Inferior parietal cortex (tissue), 1 donor: ENCODE measurements at regions not wholly inside any gene's neighbourhood (a gene's known extent, or its start where the extent isn't known, plus 50 kb on each side); places are given as distances from the start of the nearest gene placed in this dataset.

ENCODE experiments used
- DNase-seq: peaks from one replicate; pipeline ENCODE4 v3.0.0-alpha.2; 2016; ENCODE audit errors: extremely low spot score

GRCh38 chr1:68551459-68551858, 54.6 kb upstream of the DEPDC1 start:
- no peak for DNase-seq

DNA sequence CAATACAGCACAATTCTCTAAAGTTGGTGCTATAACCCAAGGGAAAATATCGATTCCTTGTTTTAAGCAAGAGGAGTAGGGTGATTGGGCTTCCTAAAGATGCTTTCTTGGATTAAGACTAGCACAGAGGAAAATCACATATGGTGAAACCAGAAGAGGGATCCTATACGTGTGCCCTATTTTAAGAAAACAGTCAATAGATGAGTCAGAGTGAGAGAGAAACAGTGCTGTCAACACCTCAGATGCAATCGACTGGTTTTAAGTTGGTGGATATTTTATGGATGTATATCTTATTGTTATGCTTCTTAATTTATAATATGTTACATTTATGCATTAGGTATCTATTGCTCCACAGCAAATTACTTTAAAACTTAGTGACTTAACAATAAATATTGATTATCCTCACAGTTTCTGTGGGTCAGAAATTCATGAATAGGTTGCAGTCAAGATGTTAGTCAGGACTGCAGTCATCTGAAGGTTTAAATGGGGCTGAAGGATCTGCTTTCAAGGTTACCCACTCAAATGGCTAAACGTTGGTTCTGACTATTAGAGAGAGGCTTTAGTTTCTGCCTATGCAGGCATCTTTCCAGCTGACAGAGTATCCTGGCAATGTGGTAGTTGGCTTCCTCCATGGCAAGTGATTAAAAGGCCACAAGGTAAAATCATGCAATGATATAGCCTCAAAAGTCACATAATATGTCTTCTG, 61.6 kb upstream of the DEPDC1 start:
- DNase-seq = no peak

DNA sequence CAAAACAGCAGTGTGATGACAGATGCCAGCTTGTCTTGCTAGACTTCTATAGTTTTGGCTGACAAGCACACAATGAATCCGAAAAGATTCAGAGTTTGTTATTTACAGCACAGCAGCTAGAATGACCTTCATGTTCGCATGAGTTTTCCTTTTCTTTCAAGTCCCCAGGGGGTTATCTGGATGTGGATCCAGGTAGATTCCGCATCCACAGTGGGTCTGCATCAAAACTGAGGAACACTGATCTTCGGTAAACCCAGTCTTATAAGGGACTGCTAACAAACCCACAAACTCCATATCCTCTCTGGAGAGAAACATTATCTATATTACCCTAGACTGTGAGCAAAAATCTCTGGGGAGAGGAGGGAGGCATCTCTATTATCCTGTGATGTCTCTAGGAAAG, 69.0 kb upstream of the DEPDC1 start:
- no peak for DNase-seq

DNA sequence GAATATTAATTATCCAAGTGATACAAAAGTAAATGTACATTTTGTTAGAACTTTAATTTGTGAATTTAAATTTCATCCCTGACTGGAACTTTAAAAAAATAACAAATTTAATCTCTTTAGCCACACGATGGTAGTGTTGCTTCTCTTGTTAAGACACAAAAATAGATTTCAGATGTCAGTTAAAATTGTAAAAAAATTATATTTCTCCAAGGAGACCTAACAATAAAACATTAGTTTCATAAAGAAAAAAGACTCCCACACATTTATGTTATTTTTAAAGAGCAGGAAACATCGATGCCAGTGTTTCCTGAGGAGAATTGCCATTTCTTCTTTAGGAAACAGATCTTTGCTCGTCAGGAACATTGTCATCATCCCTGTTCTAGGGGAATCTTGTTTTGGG, 74.0 kb upstream of the DEPDC1 start:
- DNase-seq = peak; percentile 53

- DNase-seq = peak; percentile 42
Measured at GRCh38 chr1:68571454-68572235, 74.8 kb upstream of the DEPDC1 start.

- DNase-seq = peak; percentile 36
Measured at GRCh38 chr1:68585351-68585750, 88.5 kb upstream of the DEPDC1 start.

- DNase-seq = no peak
Measured at GRCh38 chr1:68586766-68587165, 89.9 kb upstream of the DEPDC1 start.

GRCh38 chr1:68588304-68588703, 91.4 kb upstream of the DEPDC1 start:
- no peak for DNase-seq

DNA sequence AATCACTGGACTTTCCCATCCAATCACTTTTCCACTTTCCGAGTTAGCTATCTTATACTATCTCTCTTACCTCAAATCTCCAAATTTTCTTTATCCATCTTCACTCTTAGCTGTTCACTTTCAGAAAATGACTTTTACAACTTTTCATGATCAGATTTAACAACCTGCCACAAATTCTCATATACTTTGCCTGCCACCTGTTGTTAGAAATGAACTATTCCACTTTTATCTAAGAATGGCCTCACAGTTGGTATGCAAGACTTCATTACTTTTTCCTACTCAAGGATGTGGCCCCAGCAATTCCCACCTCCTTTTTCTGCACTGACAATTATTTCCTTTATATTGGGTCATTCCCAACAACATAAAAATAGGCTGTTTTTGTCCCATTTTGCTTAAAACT, 93.6 kb upstream of the DEPDC1 start:
- no peak for DNase-seq

- no peak for DNase-seq
Measured at GRCh38 chr1:68594851-68595250, 98.0 kb upstream of the DEPDC1 start.

DNA sequence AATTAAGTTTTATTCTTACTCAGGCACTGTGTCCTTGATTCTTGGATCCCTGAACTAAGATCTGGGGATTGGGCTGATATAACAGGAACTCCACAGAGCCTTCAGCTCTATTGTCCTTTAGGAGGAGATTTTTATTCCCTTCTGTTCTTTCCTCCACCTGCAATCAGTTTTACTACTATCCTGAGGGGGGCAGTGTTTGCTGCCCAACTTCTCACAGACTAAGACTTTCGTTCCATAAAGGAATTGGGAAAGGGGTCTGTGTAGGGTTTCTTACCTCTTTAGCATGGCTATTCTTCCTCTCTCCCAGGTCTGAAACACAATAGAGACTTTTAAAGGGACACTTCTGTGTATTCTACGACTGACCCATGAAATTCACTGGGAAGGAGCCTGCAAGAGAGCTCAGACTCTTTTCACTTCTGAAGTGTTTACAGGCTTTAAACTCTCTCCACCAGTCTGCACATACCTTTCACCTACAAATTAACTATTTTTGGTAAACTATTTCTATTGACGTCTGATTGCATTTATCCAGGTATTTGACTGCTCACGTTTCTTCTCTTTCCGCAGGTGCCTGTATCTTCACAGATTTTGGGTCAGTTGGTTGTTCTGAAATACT, 103.3 kb upstream of the DEPDC1 start:
- DNase-seq = no peak

- DNase-seq = no peak
Measured at GRCh38 chr1:68608289-68608688, 111.4 kb upstream of the DEPDC1 start.

DNA sequence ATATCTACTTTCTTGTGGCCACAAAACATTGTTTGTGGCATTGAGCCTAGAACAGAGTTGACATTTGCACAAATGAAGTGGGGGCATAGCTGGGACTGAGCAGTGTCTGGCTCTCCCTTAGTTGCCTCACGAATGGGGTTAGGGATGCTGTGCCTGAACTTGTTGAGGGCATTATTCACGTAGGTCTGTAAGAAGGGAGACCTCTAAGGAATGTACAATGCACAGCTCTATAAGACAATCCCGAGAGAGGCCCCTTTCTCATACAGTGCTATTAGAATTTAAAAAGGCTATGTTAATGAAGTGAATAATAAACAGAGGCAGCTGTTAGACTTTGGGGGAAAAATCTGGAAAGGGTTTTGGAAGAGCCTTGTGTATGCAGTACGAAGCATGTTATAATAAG, 118.4 kb upstream of the DEPDC1 start:
- no peak for DNase-seq

DNA sequence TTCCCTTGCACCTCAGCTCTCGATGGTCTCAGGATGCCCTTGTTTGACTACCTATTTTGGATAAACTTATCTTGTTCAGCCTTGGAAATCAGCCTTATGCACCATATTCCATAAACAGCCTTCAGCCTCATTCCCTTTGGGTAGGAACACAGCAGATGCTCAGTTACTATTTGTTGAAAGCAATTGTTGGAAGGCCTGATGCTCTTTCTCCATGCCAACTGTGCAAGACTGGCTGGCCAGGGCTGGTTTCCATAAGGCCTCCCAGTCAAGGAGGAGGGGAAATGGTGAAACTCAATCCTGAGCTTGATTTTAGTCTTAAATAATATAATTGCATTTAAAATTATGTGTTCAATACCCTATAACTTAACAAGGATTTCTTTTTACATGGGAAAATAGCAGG, 121.1 kb upstream of the DEPDC1 start:
- DNase-seq = no peak

DNA sequence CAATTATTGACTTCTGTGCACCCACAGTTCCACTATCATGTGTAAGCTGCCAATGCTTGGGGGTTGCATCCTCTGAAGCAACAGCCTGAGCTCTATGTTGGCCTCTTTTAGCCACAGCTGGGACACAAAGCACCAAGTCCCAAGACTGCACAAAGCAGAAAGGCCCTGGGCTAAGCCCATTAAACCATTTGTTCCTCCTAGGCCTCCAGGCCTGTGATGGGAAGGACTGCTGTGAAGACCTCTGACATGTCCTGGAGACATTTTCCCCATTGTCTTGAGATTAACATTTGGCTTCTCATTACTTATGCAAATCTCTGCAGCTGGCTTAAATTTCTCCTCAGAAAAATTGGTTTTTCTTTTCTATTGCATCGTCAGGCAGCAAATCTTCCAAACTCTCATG, 123.7 kb upstream of the DEPDC1 start:
- no peak for DNase-seq

GRCh38 chr1:68623700-68624099, 126.8 kb upstream of the DEPDC1 start:
- DNase-seq = no peak

- DNase-seq = no peak
Measured at GRCh38 chr1:68624233-68624632, 127.4 kb upstream of the DEPDC1 start.

DNA sequence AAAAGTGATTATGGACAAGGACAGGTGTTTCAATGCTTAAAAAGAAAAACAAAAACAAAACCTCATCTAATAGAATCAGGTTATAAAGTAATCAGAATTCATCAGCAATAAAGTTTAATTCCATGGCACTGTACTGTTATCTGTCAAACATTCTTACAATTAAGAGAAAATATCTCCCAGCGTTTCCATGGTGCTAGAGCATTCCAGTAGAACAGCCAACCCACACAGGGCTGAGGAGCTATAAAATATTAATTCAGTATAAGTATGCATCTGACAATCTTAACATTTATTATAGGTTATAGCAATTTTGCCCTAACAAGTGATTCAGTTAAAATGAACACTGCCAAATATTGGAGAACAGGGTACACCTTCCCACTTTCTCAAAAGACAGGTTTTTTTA, 128.7 kb upstream of the DEPDC1 start:
- DNase-seq = no peak

DNA sequence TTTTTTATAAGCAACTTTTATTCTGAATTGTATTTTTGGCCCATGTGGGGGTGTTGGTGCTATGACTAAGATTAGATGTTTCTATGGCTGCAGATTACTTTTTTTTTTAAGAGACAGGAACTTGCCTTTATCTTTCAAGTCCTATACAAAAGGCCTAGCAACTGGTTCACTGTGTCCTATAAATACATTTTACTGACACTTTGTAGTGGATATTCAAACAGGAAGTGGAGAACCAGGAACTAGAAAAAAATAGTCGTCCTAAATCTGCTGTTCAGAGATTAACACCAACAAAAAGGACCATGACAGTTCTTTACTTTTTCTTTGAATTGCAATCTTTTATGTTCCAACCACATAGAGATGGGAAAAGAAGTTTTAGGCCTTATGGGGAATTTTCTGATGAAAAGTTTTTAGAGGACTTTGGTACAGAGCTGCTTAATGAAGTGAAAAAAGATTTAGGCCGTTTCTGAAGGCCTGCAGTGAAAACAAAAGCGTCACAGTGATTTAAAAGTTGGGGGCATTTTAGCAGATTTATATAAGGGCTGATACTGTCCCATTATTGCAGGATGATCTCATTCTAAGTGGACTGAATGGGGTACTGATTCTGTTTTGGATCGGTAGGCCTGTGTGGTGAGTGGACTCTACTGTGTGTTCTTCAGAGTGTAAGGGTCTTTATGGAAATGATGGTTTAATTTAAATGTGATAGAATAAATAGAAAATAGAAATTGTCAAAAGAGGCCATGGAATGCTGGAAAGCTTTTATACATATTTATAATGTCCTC, 136.4 kb upstream of the DEPDC1 start:
- DNase-seq = peak; percentile 24

GRCh38 chr1:68644504-68644903, 147.6 kb upstream of the DEPDC1 start:
- no peak for DNase-seq

- DNase-seq = no peak
Measured at GRCh38 chr1:68651115-68651514, 154.2 kb upstream of the DEPDC1 start.

DNA sequence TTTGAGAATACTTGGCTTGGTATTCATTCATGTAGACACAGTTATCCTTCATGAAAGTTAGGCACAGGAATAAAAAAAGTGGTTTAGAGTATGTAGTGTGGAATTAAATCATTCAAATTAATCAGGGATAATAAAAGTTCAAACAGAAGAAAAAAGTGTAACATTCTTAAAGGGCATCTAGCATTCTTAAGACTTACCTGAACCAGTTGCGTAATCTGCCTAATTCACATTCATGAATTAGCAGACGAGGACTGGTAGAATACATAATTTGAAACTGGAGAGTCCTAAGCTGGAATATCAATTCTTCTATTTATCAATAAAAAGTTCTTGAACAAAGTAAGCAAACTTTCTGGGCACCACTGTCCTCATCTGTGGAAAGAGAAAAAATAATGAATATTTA, 157.0 kb upstream of the DEPDC1 start:
- DNase-seq = no peak
